HG03342 (cell line): ENCODE measurements at regions not wholly inside any gene's neighbourhood (a gene's known extent, or its start where the extent isn't known, plus 50 kb on each side); places are given as distances from the start of the nearest gene placed in this dataset.

Source experiments
- ATAC-seq: cut with Tn5 transposase; IDR thresholded peaks from one replicate; pipeline ENCODE4 v1.9.1; 2021; ENCODE audit warnings: mild to moderate bottlenecking, moderate library complexity; ENCODE audit not compliant: unreplicated experiment

DNA sequence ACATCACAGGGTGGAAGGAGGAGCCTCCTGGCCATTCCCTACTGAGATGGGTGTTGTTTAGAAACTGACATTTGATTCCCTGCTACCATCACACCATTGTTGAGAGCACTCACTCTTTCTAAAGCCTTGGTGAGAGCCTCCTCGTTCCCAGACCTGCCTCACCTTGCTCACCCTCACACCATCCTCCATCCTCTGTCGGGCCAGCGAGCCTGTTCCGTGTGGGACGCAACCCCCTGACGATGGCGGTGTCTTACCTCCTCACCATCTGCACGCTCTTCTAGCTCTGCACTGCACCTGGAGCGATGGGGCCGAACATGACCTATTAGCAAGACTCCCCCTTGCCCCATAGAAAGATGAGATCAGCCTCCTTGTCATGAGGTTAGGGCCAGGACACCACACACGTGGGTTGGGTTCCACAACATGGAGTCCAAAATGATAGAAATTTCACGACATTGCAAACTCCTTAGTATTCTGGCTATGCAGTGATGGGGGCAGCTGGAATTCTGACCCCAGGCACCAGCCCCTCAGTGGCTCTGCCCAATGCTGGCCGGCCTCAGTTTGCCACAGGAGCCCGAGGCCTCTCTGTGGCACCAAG lies 1017.9 kb downstream of the TBC1D22A start:
- ATAC-seq = no peak

DNA sequence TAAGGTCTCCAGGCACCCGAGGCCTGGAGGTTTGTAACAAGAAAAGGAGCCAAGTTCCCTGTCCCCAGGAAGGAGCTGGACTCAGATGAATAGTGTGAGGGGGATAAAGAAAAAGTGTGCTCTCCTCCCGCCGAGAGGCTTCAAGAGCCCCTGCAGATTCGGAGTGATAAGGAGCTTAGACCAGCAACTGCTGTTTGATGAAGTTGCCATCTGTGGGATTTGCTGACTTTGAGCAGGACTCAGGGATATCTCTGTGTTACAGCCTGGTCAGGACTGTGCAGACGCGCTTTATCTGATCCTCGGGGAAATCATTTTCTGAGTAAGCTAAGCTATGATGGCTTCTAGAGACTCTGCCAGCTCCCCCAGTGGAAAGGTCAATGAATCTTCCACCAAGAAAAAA lies 1017.0 kb downstream of the TBC1D22A start:
- no peak for ATAC-seq

DNA sequence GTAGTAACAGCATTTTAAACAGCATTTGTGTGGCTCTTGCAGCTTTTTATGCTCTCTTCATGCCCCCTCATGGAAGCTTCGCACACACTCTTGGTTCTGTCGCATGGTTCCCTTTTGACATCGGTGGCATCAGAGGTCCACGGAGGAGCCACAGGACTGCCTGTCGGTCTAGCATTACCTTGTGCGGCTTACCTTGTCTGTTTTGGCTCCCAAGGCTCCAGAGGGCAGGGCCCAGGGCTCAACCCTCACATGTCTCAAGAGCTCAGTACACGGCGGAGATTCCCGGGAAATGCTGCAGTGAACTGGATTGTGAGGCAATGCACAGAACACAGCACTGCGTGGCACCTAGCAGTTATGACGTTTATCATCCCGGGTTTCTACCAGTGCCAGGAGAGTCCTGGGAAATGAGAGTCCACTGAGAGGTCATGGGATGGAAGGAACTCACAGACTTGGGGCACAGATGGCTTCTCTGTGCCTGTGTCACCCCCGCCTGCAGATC lies 1015.8 kb downstream of the TBC1D22A start:
- no peak for ATAC-seq

DNA sequence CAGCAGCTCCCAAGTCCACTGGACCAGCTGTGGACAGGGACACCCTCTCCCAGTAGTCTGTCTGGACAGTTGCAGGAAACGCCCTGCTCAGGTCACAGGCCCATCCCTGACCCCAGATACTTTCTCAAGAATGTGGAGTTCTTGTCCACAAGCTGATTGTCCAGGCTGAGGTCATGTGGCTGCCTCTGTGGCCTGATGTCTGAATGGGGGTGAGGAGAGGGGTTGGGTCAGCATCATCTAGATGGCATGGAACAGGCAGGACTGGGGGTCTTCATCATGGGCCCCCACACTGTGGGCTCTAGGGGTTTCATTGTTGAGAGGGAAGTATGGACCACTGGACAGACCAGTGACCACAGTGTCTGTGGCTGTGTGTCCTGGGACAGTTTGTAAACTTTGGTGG lies 1015.0 kb downstream of the TBC1D22A start:
- ATAC-seq = no peak

DNA sequence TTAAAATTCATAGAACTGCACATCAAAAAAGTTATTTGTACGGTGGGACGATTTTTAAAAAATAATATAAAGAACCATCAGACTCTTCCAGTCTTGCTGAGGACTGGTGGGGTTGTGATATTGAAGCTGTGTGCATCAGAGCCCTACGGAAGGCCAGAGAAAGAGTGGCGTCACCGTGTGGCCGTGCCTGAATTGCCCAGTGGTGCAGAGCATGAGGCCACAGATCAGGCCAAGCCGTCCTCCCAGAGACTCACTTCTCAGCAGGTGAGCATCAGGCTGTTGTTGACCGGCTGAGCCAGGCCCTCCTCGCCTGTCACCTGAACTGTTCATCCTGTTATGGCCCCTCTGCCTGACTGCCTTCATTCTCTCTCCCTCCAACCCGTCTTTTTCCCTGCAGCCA lies 1013.9 kb downstream of the TBC1D22A start:
- ATAC-seq = no peak

DNA sequence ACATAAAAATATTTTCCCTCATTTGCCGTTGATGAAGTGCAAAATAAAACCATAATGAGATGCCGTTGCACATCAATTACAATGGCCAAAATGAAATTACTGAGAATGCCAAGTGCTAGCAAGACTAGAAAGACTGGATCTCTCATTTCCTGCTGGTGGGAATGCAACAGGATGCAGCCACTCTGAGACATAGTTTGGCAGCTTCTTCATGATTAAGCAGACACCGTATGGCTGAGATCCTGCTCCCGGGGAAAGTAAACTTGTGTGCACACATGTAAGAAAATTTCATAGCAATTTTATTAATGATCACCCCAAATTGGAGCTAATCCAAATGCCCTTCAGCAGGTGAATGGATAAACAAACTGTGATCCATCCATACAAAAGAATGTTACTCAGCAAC lies 1013.2 kb downstream of the TBC1D22A start:
- no peak for ATAC-seq

DNA sequence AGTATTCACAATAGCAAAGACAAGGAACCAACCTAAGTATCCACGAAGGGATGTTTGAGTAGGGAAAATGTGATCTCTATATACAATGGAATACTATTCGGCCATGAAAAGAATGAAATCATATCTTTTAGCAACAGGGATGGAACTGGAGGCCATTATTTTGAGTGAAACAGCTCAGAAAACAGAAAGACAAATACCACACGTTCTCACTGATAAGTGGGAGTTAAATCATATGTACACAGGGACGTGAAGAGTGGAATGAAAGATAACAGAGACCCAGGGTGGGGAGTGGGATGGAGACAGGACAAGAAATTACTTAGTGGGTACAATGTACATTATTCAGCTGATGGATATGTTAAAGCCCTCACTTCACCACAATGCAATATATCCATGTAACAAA lies 1012.7 kb downstream of the TBC1D22A start:
- ATAC-seq = no peak

DNA sequence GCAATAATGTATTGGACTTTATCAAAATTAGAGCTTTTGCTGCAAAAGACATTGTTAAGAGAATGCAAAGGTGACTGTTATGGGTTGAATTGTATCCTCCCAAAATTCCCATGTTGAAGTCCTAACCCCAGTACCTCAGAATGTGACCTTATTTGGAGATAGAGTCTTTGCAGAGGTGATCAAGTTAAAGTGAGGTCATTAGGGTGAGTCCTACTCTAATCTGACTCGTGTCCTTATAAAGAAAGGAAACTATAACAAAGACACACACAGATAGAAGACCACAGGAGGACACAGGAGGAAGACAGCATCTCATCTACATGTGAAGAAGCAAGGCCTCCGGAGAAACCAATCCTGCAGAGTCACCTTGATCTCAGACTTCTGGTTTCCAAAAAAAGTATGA lies 1011.2 kb downstream of the TBC1D22A start:
- ATAC-seq = no peak

DNA sequence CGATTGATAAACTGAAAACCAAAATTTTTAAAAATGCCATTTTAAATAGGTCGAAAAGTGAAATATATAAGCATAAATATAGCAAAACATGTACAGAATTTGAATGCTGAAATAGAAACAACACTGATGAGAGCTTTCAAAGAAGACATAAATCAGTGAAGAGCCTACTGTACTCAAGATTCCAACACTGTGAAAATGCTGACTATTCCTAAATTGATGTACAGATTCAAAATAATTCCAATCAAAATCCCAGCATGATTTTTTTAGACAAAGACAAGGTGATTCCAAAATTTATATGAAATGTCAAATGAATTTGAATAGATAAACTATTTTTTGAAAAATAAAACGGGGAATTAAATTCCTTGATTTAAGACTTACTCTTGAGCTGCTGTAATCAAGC lies 1010.4 kb downstream of the TBC1D22A start:
- no peak for ATAC-seq

DNA sequence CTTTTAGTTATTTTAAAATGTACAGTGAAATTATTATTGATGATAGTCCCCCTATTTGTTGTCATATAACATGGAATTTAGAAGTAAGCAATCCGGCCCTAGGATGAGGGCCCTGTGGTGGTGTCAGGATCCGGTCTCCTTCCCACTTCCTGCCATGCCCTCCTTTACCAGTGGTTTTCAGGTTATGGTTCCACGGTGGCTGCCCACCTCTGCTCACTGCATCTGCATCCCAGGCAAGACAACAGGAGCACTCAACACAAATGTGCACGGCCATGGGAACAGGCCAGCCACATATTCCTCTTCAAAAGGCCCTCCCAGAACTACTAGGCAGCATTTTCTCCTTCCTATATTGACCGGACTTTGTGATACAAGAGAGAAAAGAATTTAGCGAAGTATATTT lies 1007.2 kb downstream of the TBC1D22A start:
- ATAC-seq = no peak

DNA sequence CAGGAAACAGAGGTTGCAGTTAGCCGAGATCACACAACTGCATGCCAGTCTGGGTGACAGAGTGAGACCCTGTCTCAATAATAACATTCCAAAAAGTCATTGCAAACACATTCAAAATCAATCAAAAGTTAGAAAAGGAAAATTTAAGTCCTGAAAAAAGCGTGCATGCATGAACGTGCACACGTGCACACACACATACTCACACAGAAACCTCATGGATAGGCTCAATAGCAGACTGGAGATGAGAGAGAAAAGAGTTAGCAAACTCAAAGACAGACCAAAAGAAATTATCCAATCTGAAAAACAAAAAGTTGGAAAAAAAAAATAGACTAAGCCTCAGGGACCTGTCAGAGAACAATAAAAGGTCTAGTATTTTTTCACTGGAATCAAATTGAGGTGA lies 1005.6 kb downstream of the TBC1D22A start:
- no peak for ATAC-seq

DNA sequence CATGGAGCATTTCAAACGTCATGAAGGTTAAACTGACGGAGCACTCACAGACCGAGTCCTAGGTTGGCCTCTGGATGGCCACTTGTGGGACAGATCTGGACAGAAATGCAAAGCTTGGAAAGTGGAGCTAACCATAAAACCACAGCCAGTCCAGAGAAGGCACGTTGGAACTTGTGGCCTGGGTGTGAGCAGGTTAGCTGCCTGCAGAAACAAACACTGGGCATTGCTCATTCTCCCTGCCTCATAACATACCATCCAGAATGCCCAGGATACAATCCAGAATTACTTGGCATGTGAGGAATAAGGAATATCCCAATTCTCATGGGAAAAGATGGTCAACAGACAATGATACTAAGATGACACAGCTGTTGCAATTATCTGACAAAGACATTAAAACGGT lies 1005.0 kb downstream of the TBC1D22A start:
- no peak for ATAC-seq

DNA sequence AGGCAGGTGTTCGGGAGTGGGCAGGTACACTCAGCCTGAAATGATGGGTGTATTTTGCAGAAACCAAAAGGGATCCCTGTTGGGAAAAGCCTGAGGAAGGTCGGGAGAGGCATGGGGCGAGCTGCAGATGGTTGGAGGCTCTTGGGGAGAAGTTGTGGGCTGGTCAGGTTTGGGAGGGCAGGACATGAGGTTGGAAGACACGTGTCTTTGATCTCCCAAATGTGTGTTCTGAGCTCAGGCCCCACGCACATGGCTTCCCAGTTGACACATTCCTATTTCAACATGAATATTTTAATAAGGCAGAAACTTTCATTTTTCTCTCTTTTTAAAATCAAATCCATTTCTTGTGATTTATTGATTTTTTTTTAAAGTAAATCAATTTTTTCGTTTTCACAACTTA lies 1003.3 kb downstream of the TBC1D22A start:
- ATAC-seq = no peak

DNA sequence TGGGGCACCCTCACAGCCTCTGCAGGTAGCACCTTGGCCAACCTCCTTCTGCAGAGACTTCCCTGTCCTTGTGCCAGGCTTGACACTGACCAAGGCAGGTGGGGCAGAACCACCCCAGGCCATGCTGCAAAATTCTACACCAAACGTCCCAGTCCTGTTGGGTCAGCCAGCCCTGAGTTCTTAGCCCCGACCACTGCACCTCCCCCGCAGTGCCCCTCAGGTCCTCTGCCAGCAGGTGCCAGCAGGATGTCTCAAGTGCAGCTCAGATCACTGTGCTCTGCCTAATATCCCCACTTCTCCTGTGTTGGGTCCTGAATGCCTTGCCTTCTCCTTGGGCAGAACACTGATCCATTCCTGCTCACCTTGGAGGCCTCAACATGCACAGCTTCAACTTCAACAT lies 999.7 kb downstream of the TBC1D22A start:
- no peak for ATAC-seq

DNA sequence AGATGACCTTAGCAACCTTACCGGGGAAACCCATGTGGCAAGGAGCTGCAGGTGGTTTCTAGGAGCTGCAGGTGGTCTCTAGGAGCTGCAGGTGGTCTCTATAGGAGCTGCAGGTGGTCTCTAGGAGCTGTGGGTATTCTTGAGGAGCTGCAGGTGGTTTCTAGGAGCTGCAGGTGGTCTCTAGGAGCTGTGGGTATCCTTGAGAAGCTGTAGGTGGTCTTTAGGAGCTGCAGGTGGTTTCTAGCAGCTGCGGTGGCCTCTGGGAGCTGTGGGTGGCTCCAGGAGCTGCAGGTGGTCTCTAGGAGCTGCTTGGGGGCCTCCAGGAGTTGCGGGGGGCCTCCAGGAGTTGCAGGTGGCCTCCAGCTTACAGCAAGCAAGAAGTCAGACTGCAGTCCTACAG lies 997.5 kb downstream of the TBC1D22A start:
- no peak for ATAC-seq

DNA sequence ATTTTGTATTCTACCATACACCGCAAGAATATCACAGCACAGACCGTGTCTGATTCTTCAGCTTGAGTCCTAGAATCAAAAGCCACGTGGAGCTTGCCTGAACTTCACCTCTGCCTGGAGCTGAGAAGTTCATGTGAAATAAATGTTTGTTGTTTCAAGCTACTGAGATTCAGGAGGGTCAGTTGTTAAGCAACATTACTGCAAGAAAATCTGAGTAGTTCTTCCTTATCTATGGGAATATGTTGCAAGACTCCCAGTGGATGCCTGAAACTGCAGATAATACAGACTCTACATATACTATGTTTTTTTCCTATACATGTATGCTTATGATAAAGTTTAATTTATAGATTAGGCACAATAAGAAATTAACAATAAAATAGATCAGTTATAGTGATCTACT lies 995.3 kb downstream of the TBC1D22A start:
- no peak for ATAC-seq

DNA sequence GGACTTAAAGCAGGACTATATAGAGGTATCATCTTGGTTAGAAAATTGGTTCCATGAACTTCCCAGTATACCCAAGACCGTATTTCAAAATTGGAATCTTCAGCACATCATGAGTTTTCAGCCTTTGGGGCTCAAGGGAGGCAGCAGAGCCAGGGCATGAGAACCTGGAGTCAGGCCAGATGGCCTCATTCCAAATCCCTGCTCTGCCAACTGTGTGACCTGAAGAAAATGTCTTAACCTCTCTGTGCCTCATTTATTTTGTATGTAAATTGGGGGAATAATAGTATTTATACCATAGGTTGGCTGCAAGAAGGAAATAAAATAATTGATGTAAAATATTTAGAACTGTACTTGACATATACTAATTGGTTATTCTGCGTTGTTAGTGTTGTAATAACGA lies 987.6 kb downstream of the TBC1D22A start:
- no peak for ATAC-seq

DNA sequence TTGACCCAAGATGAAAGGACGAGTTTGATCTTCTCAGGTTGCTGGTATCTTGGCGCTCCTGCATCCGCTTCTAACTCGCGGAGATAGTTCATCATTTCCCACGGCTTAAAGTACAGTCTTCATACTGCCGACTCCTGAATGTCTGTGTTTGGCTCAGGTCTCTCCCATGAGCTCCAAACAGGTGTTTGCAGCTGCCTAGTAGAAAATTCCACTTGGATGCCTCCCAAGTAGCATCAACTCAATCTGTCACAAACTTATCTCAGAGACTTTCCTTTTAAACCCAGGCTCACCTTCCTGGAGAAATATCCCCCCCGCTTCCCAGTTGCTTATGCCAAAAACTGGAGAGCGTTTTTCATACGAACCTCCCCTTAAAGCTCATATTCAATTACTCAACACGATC lies 986.5 kb downstream of the TBC1D22A start:
- ATAC-seq = no peak

DNA sequence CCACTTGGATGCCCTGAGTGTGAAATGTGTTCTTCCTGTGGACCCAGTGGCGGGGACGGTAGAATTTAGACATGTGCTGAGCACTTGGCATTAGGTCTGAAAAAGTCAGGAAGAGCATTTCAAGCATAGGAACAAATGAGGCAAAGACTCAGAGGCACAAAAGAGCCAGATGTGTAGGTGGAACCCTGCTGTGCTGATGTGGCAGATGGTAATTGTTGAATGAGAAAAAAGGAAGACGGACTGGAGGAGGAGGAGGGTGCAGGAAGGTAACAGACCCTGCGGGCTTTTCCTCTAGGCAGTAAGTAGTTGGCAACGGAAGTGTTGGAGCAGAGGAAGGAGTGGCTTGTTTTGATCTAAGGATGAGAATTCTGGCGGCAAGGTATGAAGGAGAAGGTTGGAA lies 985.8 kb downstream of the TBC1D22A start:
- no peak for ATAC-seq

DNA sequence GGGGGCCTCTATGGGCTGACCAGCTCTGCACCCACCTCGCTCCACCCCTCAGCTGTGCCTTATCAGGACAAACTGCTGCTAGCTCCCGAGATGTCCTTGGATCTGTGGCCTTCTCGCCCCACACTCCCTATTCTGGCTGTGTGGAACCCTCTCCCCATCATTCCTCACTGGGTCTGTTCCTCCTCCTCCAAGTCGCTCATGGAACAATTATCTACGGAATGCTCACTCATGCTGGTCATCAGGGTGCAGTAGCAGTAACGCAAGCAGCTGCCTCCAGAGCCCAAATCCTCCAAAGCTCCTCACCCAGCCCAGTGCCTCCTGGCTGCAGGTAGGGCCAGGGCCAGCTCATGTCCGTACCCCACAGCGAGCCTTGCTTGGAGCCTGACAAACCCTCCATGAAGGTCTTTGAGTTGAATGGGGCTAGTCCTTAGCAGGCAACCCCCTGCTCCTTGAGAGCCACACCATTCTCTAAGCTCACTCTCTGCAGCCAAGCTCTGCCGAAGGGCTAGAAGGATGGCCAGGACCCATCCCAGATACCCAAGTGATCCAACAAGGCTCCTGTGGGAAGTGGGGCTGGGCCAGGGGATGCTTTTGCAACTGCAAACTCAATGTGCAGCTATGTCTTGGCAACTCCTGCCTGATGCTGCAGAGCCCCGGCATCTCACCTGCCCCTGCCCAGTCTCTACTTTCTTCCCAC lies 977.8 kb downstream of the TBC1D22A start:
- no peak for ATAC-seq

DNA sequence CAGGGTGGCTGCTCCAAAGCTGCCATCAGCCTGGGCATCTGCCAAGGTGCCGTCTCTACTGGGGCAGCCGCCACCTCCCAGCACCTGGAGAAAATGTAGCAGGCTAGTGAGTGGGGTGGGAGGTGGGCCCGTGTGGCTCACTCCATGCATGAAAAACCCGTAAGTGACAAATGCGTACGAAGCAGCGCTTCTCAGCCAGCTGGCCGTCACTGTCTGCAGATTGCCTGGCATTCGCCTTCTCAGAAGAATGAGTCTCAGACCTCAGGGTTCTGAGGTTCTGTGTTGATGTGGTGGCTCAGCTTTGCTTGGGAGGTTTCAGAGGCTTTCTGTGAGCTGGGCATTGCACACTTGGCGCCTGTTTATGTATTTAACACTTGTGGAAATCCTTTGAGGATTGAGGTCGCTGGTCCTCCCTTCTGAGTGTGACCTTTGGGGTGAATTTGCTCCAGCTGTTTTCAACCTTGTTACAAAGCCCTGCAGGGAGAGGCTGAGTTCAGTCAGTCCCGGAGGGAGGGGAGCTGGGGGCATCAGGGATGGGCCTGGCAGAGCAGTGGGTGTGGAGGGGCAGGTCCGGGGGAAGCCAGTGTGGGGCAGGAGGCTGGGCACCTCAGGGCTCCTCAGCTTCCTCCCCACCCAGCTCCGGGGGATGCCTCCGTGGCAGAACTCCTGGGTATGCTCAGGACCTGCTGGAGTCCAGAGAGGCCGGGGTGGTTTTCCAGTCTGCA lies 977.0 kb downstream of the TBC1D22A start:
- ATAC-seq = no peak

DNA sequence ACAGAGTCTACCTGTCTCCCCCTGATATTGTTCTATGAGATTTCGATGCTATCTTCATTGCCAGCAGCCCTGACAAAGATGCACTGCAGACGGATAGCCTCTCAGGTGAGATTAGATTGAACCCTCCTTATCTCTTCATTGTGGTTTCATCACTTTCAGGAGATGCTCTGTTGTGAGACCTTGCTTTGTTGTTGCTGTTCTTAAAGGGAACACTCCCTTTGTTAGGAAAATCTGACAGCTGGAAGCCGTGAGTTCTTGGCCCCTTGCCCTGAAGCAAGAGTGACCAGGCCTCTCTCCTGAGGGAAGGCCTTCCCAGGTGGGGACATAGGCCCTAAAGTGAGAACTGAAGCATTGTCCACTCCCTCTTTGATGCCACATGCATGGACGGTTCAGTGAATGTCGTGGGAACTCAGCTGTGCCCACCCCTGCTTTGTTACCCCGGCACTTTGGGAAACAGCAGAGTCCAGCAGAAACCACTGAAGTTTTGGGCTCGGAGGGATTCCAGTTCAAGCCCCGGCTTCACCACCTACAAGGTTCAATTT lies 976.1 kb downstream of the TBC1D22A start:
- ATAC-seq = no peak
